ENCODE measurements at regions not wholly inside any gene's neighbourhood (a gene's known extent, or its start where the extent isn't known, plus 50 kb on each side); places are given as distances from the start of the nearest gene placed in this dataset.
"Not testable (repeated sequence)": the region's sequence is repeated elsewhere in the genome, so short reads cannot be mapped to it uniquely, and the experiment has no call there.

GRCh38 chrX:114095789-114096188 is 488.1 kb upstream of the HTR2C start:
- no peak for FAIRE-seq
- DNase-seq (ENCODE audit: low spot score), result no peak

- no peak for FAIRE-seq
- DNase-seq (ENCODE audit: low spot score), result no peak
Measured at GRCh38 chrX:114087543-114087942, 496.3 kb upstream of the HTR2C start.

- DNase-seq (ENCODE audit: low spot score) (no peak), FAIRE-seq (no peak)
Measured at GRCh38 chrX:114077773-114078172, 506.1 kb upstream of the HTR2C start.

GRCh38 chrX:114075073-114075673 is 508.7 kb upstream of the HTR2C start:
- DNase-seq (ENCODE audit: low spot score), result no peak
- peak; percentile 68 for FAIRE-seq

- FAIRE-seq, result no peak
- DNase-seq (ENCODE audit: low spot score), result no peak
Measured at GRCh38 chrX:114073926-114074325, 510.0 kb upstream of the HTR2C start.

GRCh38 chrX:114071412-114071811 is 512.5 kb upstream of the HTR2C start:
- FAIRE-seq, result no peak
- DNase-seq (ENCODE audit: low spot score), result no peak

- FAIRE-seq, result no peak
- DNase-seq (ENCODE audit: low spot score), result no peak
Measured at GRCh38 chrX:114065577-114066223, 518.2 kb upstream of the HTR2C start.

- no peak for FAIRE-seq
- DNase-seq (ENCODE audit: low spot score), result no peak
Measured at GRCh38 chrX:114061226-114061625, 522.7 kb upstream of the HTR2C start.

GRCh38 chrX:114058988-114059418 is 524.9 kb upstream of the HTR2C start:
- DNase-seq (ENCODE audit: low spot score) (no peak), FAIRE-seq (no peak)

GRCh38 chrX:114057422-114057821 is 526.5 kb upstream of the HTR2C start:
- FAIRE-seq; DNase-seq (ENCODE audit: low spot score): not testable (repeated sequence)

GRCh38 chrX:114051667-114052315 is 532.1 kb upstream of the HTR2C start:
- FAIRE-seq (no peak), DNase-seq (ENCODE audit: low spot score) (no peak)

GRCh38 chrX:114050075-114050796 is 533.6 kb upstream of the HTR2C start:
- DNase-seq (ENCODE audit: low spot score), result no peak
- FAIRE-seq, result no peak

GRCh38 chrX:114049063-114049462 is 534.8 kb upstream of the HTR2C start:
- DNase-seq (ENCODE audit: low spot score) (no peak), FAIRE-seq (no peak)

- no peak for DNase-seq (ENCODE audit: low spot score)
- no peak for FAIRE-seq
Measured at GRCh38 chrX:114047558-114047957, 536.3 kb upstream of the HTR2C start.

- FAIRE-seq, result no peak
- DNase-seq (ENCODE audit: low spot score), result no peak
Measured at GRCh38 chrX:114046695-114047279, 537.1 kb upstream of the HTR2C start.

- not testable (repeated sequence) for FAIRE-seq; DNase-seq (ENCODE audit: low spot score)
Measured at GRCh38 chrX:114041470-114041869, 542.4 kb upstream of the HTR2C start.

- not testable (repeated sequence) for FAIRE-seq; DNase-seq (ENCODE audit: low spot score)
Measured at GRCh38 chrX:114040661-114041269, 543.1 kb upstream of the HTR2C start.

GRCh38 chrX:114040111-114040510 is 543.8 kb upstream of the HTR2C start:
- not testable (repeated sequence) for DNase-seq (ENCODE audit: low spot score); FAIRE-seq

- FAIRE-seq (no peak), DNase-seq (ENCODE audit: low spot score) (no peak)
Measured at GRCh38 chrX:114038358-114038757, 545.5 kb upstream of the HTR2C start.

GRCh38 chrX:114037515-114037914 is 546.4 kb upstream of the HTR2C start:
- FAIRE-seq (no peak), DNase-seq (ENCODE audit: low spot score) (no peak)

All from RCC 7860 (cell line).